OCI-LY3 (cell line): ENCODE measurements at regions not wholly inside any gene's neighbourhood (a gene's known extent, or its start where the extent isn't known, plus 50 kb on each side); places are given as distances from the start of the nearest gene placed in this dataset.

Source experiments
- H2AFZ ChIP-seq: fragments of 200-600, 300-600 bp; shearing (Covaris generic); 2 replicates; pipeline ENCODE4 v1.6.0; 2014; ENCODE audit warnings: antibody characterized with exemption, low read depth, low read length
- H3K27ac ChIP-seq: fragments of 200-600, 300-600 bp; sonication (generic); 2 replicates; pipeline ENCODE4 v1.5.1; 2014; ENCODE audit warnings: mild to moderate bottlenecking, low read length, moderate library complexity, mixed read lengths
- H3K27me3 ChIP-seq: fragments of 200-600, 300-600 bp; sonication (generic); 2 replicates; pipeline ENCODE4 v1.6.1; 2014; ENCODE audit warnings: low read depth, low read length, mixed read lengths
- H3K36me3 ChIP-seq: fragments of 200-600, 300-600 bp; sonication (generic); replicated peaks from 2 replicates; pipeline ENCODE3; 2014; ENCODE audit warnings: low read depth, low read length, mixed read lengths
- H3K4me1 ChIP-seq: fragments of 300-600, 200-600 bp; sonication (generic); 2 replicates; pipeline ENCODE4 v1.6.1; 2014; ENCODE audit warnings: low read length, mixed read lengths
- H3K4me2 ChIP-seq: fragments of 200-600, 300-600 bp; sonication (generic); 2 replicates; pipeline ENCODE4 v1.6.1; 2014; ENCODE audit warnings: low read length, mixed read lengths
- H3K4me3 ChIP-seq: fragments of 300-600, 200-600 bp; sonication (generic); 2 replicates; pipeline ENCODE4 v1.5.1; 2014; ENCODE audit warnings: antibody characterized with exemption, mild to moderate bottlenecking, low read length, moderate library complexity
- H3K79me2 ChIP-seq: fragments of 300-600, 200-600 bp; shearing (Covaris generic); 2 replicates; pipeline ENCODE4 v1.6.1; 2014; ENCODE audit warnings: mild to moderate bottlenecking, low read length, mixed read lengths
- H3K9ac ChIP-seq: fragments of 300-600, 200-600 bp; shearing (Covaris generic); 2 replicates; pipeline ENCODE4 v1.6.0; 2014; ENCODE audit warnings: mild to moderate bottlenecking, low read length, moderate library complexity
- H3K9me3 ChIP-seq: fragments of 200-600, 300-600 bp; shearing (Covaris generic); 2 replicates; pipeline ENCODE4 v1.6.1; 2014; ENCODE audit warnings: low read length, mixed read lengths; ENCODE audit not compliant: insufficient read depth
- H4K20me1 ChIP-seq: fragments of 200-600, 300-600 bp; sonication (generic); 2 replicates; pipeline ENCODE4 v1.6.1; 2016; ENCODE audit warnings: low read length, mixed read lengths; ENCODE audit not compliant: insufficient read depth
- EZH2phosphoT487 ChIP-seq: fragments of 200-600 bp; shearing (Covaris generic); IDR thresholded peaks from 2 replicates; pipeline ENCODE4 v1.6.1; 2018; ENCODE audit warnings: antibody characterized with exemption, mixed run types, low read depth
- TF ChIP-seq, protein P1 (sequence below): fragments of 200-600, 300-600 bp; sonication (generic); IDR thresholded peaks from 2 replicates; pipeline ENCODE4 v1.5.1; 2014; ENCODE audit warnings: antibody characterized with exemption, low read length, low read depth

DNA sequence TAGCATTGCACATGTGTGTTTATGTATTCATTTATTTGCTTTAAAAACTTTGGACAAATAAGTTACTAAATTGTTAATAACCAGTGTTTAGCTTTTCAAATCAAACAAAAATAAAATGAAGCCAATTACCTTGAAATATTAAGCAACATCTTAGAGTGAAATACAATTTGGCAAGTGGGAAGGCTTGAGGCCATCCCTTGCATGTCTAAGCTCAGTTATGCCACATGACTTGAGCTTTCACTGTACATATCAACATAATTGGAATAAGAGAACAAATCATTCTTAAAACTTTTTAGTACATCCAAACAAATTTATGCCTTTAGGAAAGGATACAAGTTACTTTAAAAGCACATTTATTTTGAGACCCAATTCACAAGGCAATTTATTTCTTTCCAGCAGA, 640.6 kb downstream of the SPRY1 start:
- H4K20me1 ChIP-seq, result no peaks in the 10 kb centered on the region
- no peak for TF ChIP-seq EZH2phosphoT487
- TF ChIP-seq, protein P1, sequence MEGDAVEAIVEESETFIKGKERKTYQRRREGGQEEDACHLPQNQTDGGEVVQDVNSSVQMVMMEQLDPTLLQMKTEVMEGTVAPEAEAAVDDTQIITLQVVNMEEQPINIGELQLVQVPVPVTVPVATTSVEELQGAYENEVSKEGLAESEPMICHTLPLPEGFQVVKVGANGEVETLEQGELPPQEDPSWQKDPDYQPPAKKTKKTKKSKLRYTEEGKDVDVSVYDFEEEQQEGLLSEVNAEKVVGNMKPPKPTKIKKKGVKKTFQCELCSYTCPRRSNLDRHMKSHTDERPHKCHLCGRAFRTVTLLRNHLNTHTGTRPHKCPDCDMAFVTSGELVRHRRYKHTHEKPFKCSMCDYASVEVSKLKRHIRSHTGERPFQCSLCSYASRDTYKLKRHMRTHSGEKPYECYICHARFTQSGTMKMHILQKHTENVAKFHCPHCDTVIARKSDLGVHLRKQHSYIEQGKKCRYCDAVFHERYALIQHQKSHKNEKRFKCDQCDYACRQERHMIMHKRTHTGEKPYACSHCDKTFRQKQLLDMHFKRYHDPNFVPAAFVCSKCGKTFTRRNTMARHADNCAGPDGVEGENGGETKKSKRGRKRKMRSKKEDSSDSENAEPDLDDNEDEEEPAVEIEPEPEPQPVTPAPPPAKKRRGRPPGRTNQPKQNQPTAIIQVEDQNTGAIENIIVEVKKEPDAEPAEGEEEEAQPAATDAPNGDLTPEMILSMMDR, result no peak

DNA sequence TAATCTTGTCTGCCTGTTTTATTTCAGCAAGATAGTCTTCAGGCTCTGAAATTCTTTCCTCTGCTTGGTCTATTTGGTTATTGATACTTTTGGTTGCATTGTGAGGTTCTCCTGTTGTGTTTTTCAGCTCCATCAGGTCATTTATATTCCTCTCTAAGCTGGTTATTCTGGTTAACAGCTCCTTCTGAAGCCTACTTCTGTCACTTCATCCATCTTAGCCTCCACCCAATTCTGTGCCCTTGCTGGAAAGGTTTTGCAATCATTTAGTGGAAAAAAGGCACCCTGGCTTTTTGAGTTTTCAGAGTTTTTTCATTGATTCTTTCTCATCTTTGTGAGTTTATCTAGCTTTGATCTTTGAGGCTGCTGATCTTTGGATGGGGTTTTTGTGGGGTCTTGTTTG, 647.7 kb downstream of the SPRY1 start:
- no peak overlapping the region for H3K4me3 ChIP-seq
- H3K79me2 ChIP-seq, result no peaks in the 10 kb centered on the region
- H3K4me1 ChIP-seq, result no peaks in the 10 kb centered on the region
- TF ChIP-seq, protein P1, result no peak
- no peak for TF ChIP-seq EZH2phosphoT487
- no peak overlapping the region for H3K9ac ChIP-seq
- H3K9me3 ChIP-seq, result no peaks in the 10 kb centered on the region
- no peak overlapping the region for H3K27ac ChIP-seq
- H3K27me3 ChIP-seq, result no peaks in the 10 kb centered on the region
- H2AFZ ChIP-seq, result no peak overlapping the region
- H3K36me3 ChIP-seq, result no peaks in the 10 kb centered on the region
- no peak overlapping the region for H3K4me2 ChIP-seq
- H4K20me1 ChIP-seq, result no peaks in the 10 kb centered on the region

More for the DNA sequence above, 640.6 kb downstream of the SPRY1 start:
- H3K79me2 ChIP-seq, result no peaks in the 10 kb centered on the region
- no peak overlapping the region for H2AFZ ChIP-seq
- no peaks in the 10 kb centered on the region for H3K27me3 ChIP-seq
- H3K9me3 ChIP-seq, result no peaks in the 10 kb centered on the region
- no peak overlapping the region for H3K27ac ChIP-seq
- H3K36me3 ChIP-seq, result no peaks in the 10 kb centered on the region
- H3K9ac ChIP-seq, result no peak overlapping the region
- H3K4me2 ChIP-seq, result no peak overlapping the region
- H3K4me1 ChIP-seq, result no peaks in the 10 kb centered on the region
- no peak overlapping the region for H3K4me3 ChIP-seq

DNA sequence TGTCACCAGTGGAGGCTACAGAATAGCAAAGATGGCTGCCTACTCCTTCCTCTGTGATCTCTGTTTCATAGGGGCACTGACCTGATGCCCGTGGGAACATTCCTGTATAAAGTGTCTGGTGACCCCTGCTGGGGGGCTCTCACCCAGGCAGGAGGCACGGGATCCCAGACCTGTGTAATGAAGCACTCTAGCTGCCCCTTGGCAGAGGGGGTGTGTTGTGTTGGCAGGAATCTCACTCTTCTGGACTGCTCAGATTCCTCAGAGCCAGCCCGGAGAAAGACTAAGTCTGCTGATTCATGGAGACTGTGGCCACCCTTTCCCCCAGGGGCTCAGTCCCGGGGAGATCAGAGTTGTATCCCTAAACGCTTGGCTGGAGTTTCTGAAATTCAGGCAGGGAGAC, 648.3 kb downstream of the SPRY1 start:
- Histone ChIP-seq H3K27ac (no peak overlapping the region), H3K36me3 (no peaks in the 10 kb centered on the region), H3K9ac (no peak overlapping the region), H2AFZ (no peak overlapping the region), H3K4me3 (no peak overlapping the region), H3K27me3 (no peaks in the 10 kb centered on the region), H3K9me3 (no peaks in the 10 kb centered on the region), H3K79me2 (no peaks in the 10 kb centered on the region), H3K4me2 (no peak overlapping the region), H4K20me1 (no peaks in the 10 kb centered on the region), H3K4me1 (no peaks in the 10 kb centered on the region)
- no peak for TF ChIP-seq EZH2phosphoT487
- TF ChIP-seq, protein P1, result no peak

DNA sequence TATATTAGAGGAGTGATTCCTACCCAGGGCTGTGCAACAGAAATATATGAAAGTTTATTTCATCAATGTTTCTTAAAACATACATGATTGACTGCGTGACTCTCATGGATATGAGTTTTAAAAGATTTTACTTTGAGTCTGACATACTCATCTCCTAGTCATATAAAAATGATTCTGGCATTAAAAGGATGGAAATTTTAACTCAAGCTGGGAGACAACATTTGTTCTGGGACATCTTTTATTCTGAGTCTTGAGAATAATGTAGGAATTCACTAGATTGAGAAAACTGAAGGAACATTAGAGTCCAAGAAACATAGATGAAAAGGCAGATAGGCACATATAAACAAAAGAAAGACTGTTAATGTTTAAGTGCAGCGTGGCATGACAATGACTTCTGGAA, 649.6 kb downstream of the SPRY1 start:
- Histone ChIP-seq H3K79me2 (no peaks in the 10 kb centered on the region), H3K9me3 (no peaks in the 10 kb centered on the region), H3K27ac (no peak overlapping the region), H3K36me3 (no peaks in the 10 kb centered on the region), H3K4me3 (no peak overlapping the region), H4K20me1 (no peaks in the 10 kb centered on the region), H3K4me1 (no peaks in the 10 kb centered on the region), H2AFZ (no peak overlapping the region), H3K27me3 (no peaks in the 10 kb centered on the region), H3K9ac (no peak overlapping the region), H3K4me2 (no peak overlapping the region)
- TF ChIP-seq EZH2phosphoT487, result no peak
- TF ChIP-seq, protein P1, result no peak
